Choroid plexus epithelial cell (primary cell): ENCODE measurements at regions not wholly inside any gene's neighbourhood (a gene's known extent, or its start where the extent isn't known, plus 50 kb on each side); places are given as distances from the start of the nearest gene placed in this dataset.

Experiments used
- DNase-seq: peaks from one replicate; pipeline ENCODE4 v3.0.0-alpha.2; 2010; ENCODE audit warnings: low read depth
- H3K4me3 ChIP-seq: 2 replicates; pipeline ENCODE4 v1.5.1; 2011; ENCODE audit warnings: low read depth, mild to moderate bottlenecking, control low read depth, low read length, moderate library complexity
- CTCF ChIP-seq: conservative IDR thresholded peaks from 2 replicates; pipeline ENCODE4 v1.5.1; 2011; ENCODE audit warnings: low read depth, mild to moderate bottlenecking, control low read depth, inconsistent platforms, low read length, moderate library complexity

- no peak overlapping the region for H3K4me3 ChIP-seq
- DNase-seq: no peak
- no peak for TF ChIP-seq CTCF
Observed at GRCh38 chr4:30437316-30437715, 282.9 kb upstream of the PCDH7 start.

- no peak for DNase-seq
- TF ChIP-seq CTCF: no peak
- no peak overlapping the region for H3K4me3 ChIP-seq
Observed at GRCh38 chr4:30443289-30443688, 276.9 kb upstream of the PCDH7 start.

- DNase-seq: no peak
- H3K4me3 ChIP-seq: no peak overlapping the region
Observed at GRCh38 chr4:30450474-30450873, 269.7 kb upstream of the PCDH7 start.

GRCh38 chr4:30454504-30454903 is 265.7 kb upstream of the PCDH7 start:
- DNase-seq: no peak
- no peak for TF ChIP-seq CTCF
- no peak overlapping the region for H3K4me3 ChIP-seq

More at GRCh38 chr4:30450474-30450873, 269.7 kb upstream of the PCDH7 start:
- no peak for TF ChIP-seq CTCF

- no peak overlapping the region for H3K4me3 ChIP-seq
- TF ChIP-seq CTCF: no peak
- DNase-seq: no peak
Observed at GRCh38 chr4:30456716-30457115, 263.5 kb upstream of the PCDH7 start.

GRCh38 chr4:30460818-30461217 is 259.4 kb upstream of the PCDH7 start:
- no peak for DNase-seq
- no peak overlapping the region for H3K4me3 ChIP-seq

More at GRCh38 chr4:30460818-30461217, 259.4 kb upstream of the PCDH7 start:
- TF ChIP-seq CTCF: no peak
